ENCODE measurements at regions not wholly inside any gene's neighbourhood (a gene's known extent, or its start where the extent isn't known, plus 50 kb on each side); places are given as distances from the start of the nearest gene placed in this dataset.

DNA sequence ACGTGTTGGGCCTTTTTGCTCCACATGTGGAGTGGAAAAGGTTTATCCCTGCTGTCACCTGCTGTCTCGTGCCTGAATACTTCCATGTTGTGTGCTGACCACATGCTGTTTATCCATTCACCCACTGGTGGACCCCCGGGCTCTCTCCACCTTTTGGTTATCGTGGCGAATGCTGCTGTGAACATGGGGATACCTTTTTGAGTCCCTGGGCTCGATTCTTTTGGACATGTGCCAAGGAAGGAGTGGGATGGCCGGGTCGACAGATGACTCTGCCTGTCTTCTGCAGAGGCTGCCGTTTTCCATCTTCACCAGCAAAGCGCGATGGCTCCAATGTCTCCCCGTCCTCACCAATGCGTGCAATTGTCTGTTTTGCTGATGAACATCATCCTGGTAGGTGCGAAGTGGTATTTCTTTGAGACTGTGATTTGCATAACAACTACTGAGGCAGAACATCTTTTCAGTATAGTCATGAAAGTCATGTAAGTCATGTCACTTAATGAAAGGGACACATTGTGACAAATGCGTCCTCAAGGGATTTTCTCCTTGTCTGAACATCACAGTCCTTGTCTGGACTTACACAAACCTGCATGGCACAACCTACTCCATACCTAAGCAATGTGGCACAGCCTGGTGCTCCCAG, 758.7 kb downstream of the BRD1 start:
- TF ChIP-seq GATA2 (IDR thresholded peaks at IDR 0.05; ENCODE audit: low read depth, low read length) (no peak), GATA3 (IDR thresholded peaks at IDR 0.05; ENCODE audit: low read depth, low read length) (no peak)
